GM23338 (cell line): ENCODE measurements at regions not wholly inside any gene's neighbourhood (a gene's known extent, or its start where the extent isn't known, plus 50 kb on each side); places are given as distances from the start of the nearest gene placed in this dataset.

Experiments used
- CREB1 ChIP-seq: fragments of 250-450 bp; sonication (Bioruptor Pico); IDR thresholded peaks from 2 replicates; pipeline ENCODE4 v1.5.0; 2020; ENCODE audit warnings: low read depth, mild to moderate bottlenecking, moderate library complexity
- CTCF ChIP-seq, 2 experiments: fragments of 200-600 bp in 1 of 2; sonication (generic) in 1 of 2; conservative IDR thresholded peaks; 2 replicates each; pipeline versions ENCODE4 v1.5.1 to v1.6.1; 2016 to 2017; ENCODE audit warnings: antibody characterized with exemption in 2 of 2, low read depth in 2 of 2, mild to moderate bottlenecking in 2 of 2, moderate library complexity in 1 of 2
- EZH2 ChIP-seq: fragments of 200-600 bp; sonication (generic); IDR thresholded peaks from one replicate; pipeline ENCODE4 v1.8.0; 2017; ENCODE audit warnings: antibody characterized with exemption, mild to moderate bottlenecking, low read depth; ENCODE audit not compliant: unreplicated experiment
- POLR2AphosphoS5 ChIP-seq: IDR thresholded peaks from 2 replicates; pipeline ENCODE4 v1.6.1; 2016; ENCODE audit warnings: antibody characterized with exemption, low read depth
- REST ChIP-seq: IDR thresholded peaks from one replicate; pipeline ENCODE4 v1.6.1; 2018; ENCODE audit warnings: antibody characterized with exemption; ENCODE audit not compliant: unreplicated experiment
- STAT1 ChIP-seq: IDR thresholded peaks from one replicate; pipeline ENCODE4 v1.6.1; 2016; ENCODE audit warnings: antibody characterized with exemption; ENCODE audit not compliant: unreplicated experiment
- ZNF114 ChIP-seq: fragments of 250-450 bp; sonication (Bioruptor Pico); IDR thresholded peaks from 2 replicates; pipeline ENCODE4 v1.5.0; 2020; ENCODE audit warnings: mild to moderate bottlenecking, moderate library complexity
- ZNF331 ChIP-seq: fragments of 250-450 bp; sonication (Bioruptor Pico); IDR thresholded peaks from 2 replicates; pipeline ENCODE4 v1.5.0; 2020; ENCODE audit warnings: low read depth, mild to moderate bottlenecking, moderate library complexity

GRCh38 chr6:85111481-85112011, 338.3 kb upstream of the NT5E start:
- TF ChIP-seq CTCF (conservative IDR thresholded peaks at IDR 0.05; ENCODE audit: low read depth in 2 of 2), result no peak
- no peak for TF ChIP-seq POLR2AphosphoS5
- no peak for TF ChIP-seq ZNF331 (CRISPR knock-in tag)
- TF ChIP-seq STAT1, result no peak
- no peak for TF ChIP-seq EZH2
- TF ChIP-seq REST, result no peak
- TF ChIP-seq CREB1, result no peak
- no peak for TF ChIP-seq ZNF114 (CRISPR knock-in tag)
